Thyroid gland (tissue), 4 donors: ENCODE measurements at regions not wholly inside any gene's neighbourhood (a gene's known extent, or its start where the extent isn't known, plus 50 kb on each side); places are given as distances from the start of the nearest gene placed in this dataset.

Experiments used
- DNase-seq, 2 donors: peaks; one replicate each; pipeline ENCODE4 v3.0.0-alpha.2; 2019
- H3K27ac ChIP-seq, 3 donors: fragments of 200-600 bp; sonication (generic); 1 replicate in 2 of 3; 2 replicates in 1 of 3; pipeline ENCODE4 v1.5.1; 2016 to 2019; ENCODE audit warnings: mild to moderate bottlenecking in 1 of 3, moderate library complexity in 1 of 3
- H3K27me3 ChIP-seq: fragments of 200-600 bp; sonication (generic); one replicate; pipeline ENCODE4 v1.5.1; 2019
- H3K36me3 ChIP-seq, 2 donors: fragments of 200-600 bp; sonication (generic); one replicate each; pipeline ENCODE4 v1.5.1; 2016 to 2019
- H3K4me1 ChIP-seq, 2 donors: fragments of 200-600 bp; sonication (generic); one replicate each; pipeline ENCODE4 v1.5.1; 2017 to 2019
- H3K4me3 ChIP-seq, 3 donors: fragments of 200-600 bp; sonication (generic); replicated peaks in 1 of 3; 1 replicate in 2 of 3; 2 replicates in 1 of 3; pipeline ENCODE4 v1.5.1; 2016; ENCODE audit warnings: mild to moderate bottlenecking in 1 of 3
- H3K9me3 ChIP-seq: fragments of 200-600 bp; sonication (generic); one replicate; pipeline ENCODE4 v1.5.1; 2017
- CTCF ChIP-seq, 6 experiments: fragments of 200-600 bp in 3 of 6; fragments of 450-650 bp in 3 of 6; sonication (generic) in 3 of 6; IDR thresholded peaks; one replicate each; pipeline ENCODE4 v1.5.1; 2016 to 2019; ENCODE audit warnings: antibody characterized with exemption in 6 of 6, mild to moderate bottlenecking in 2 of 6, inconsistent platforms in 1 of 6, moderate library complexity in 1 of 6
- POLR2A ChIP-seq, 2 donors: fragments of 450-650 bp; IDR thresholded peaks; one replicate each; pipeline ENCODE4 v1.6.1; 2017; ENCODE audit warnings: antibody characterized with exemption in 2 of 2, mild to moderate bottlenecking in 2 of 2, moderate library complexity in 1 of 2
- WGBS, 2 donors: methylation state at CpG; one replicate each; pipeline ENCODE4 v1.1.5; 2017; 5-methylcytosine and 5-hydroxymethylcytosine counted together
- intact Hi-C: fragments of 100-400 bp; cut with DNase I; formaldehyde crosslinking; loops from one replicate; pipeline ENCODE4 v1.15.1; 2023

GRCh38 chr7:41125343-41125742 lies 577.5 kb downstream of the INHBA start:
- Histone ChIP-seq H3K4me1 (no peaks in the 10 kb centered on the region), H3K9me3 (no peaks in the 10 kb centered on the region), H3K27ac (no peak overlapping the region), H3K27me3 (no peaks in the 10 kb centered on the region), H3K4me3 (no peak overlapping the region), H3K36me3 (no peaks in the 10 kb centered on the region)
- DNase-seq: no peak
- TF ChIP-seq POLR2A (IDR thresholded peaks at IDR 0.05) (no peak), CTCF (IDR thresholded peaks at IDR 0.05) (no peak)
- intact Hi-C loops: no loop called here
- WGBS, 2 donors: 89 to 95% methylated on average over 2 of the region's 2 CpGs

GRCh38 chr7:41122256-41122987 lies 580.5 kb downstream of the INHBA start:
- no peak overlapping the region for H3K4me3 ChIP-seq
- DNase-seq: no peak
- no peaks in the 10 kb centered on the region for H3K36me3 ChIP-seq
- TF ChIP-seq CTCF (IDR thresholded peaks at IDR 0.05): no peak
- TF ChIP-seq POLR2A (IDR thresholded peaks at IDR 0.05): no peak
- intact Hi-C loops: no loop called here
- 49 to 54% methylated on average over 4 of the region's 4 CpGs for WGBS, 2 donors
- no peak overlapping the region for H3K27ac ChIP-seq
- H3K4me1 ChIP-seq: no peaks in the 10 kb centered on the region
- no peaks in the 10 kb centered on the region for H3K9me3 ChIP-seq
- no peaks in the 10 kb centered on the region for H3K27me3 ChIP-seq

GRCh38 chr7:41121228-41121627 lies 581.7 kb downstream of the INHBA start:
- intact Hi-C loops: no loop called here

GRCh38 chr7:41118486-41118885 lies 584.4 kb downstream of the INHBA start:
- Histone ChIP-seq H3K36me3 (no peaks in the 10 kb centered on the region), H3K4me3 (no peak overlapping the region), H3K9me3 (no peaks in the 10 kb centered on the region), H3K27me3 (no peaks in the 10 kb centered on the region), H3K27ac (no peak overlapping the region), H3K4me1 (no peaks in the 10 kb centered on the region)
- intact Hi-C loops: no loop called here
- no peak for DNase-seq
- TF ChIP-seq CTCF (IDR thresholded peaks at IDR 0.05) (no peak), POLR2A (IDR thresholded peaks at IDR 0.05) (no peak)
- WGBS, 2 donors: 40 to 61% methylated on average over 4 of the region's 4 CpGs

More at GRCh38 chr7:41121228-41121627, 581.7 kb downstream of the INHBA start:
- Histone ChIP-seq H3K27me3 (no peaks in the 10 kb centered on the region), H3K4me1 (no peaks in the 10 kb centered on the region), H3K27ac (no peak overlapping the region), H3K9me3 (no peaks in the 10 kb centered on the region), H3K36me3 (no peaks in the 10 kb centered on the region), H3K4me3 (no peak overlapping the region)
- DNase-seq: no peak
- TF ChIP-seq CTCF (IDR thresholded peaks at IDR 0.05): no peak
- no peak for TF ChIP-seq POLR2A (IDR thresholded peaks at IDR 0.05)

GRCh38 chr7:41117431-41117830 lies 585.5 kb downstream of the INHBA start:
- H3K4me1 ChIP-seq: no peaks in the 10 kb centered on the region
- intact Hi-C loops: no loop called here
- H3K27ac ChIP-seq: no peak overlapping the region
- no peaks in the 10 kb centered on the region for H3K27me3 ChIP-seq
- TF ChIP-seq CTCF (IDR thresholded peaks at IDR 0.05) (no peak), POLR2A (IDR thresholded peaks at IDR 0.05) (no peak)
- no peaks in the 10 kb centered on the region for H3K36me3 ChIP-seq
- H3K4me3 ChIP-seq: no peak overlapping the region
- H3K9me3 ChIP-seq: no peaks in the 10 kb centered on the region
- no peak for DNase-seq
- 93 to 94% methylated on average over 2 of the region's 2 CpGs for WGBS, 2 donors
